NCI-H748 treated with DMSO at 0.1 percent for 48 hours (cell line): ENCODE measurements at regions not wholly inside any gene's neighbourhood (a gene's known extent, or its start where the extent isn't known, plus 50 kb on each side); places are given as distances from the start of the nearest gene placed in this dataset.

Source experiments
- DNase-seq: peaks from one replicate; lab custom pipeline; 2025; lab: John Stamatoyannopoulos, UW

- no peak for DNase-seq
Measured at GRCh38 chr17:14901376-14901775, 363.8 kb downstream of the PMP22 start.

- DNase-seq: no peak
Measured at GRCh38 chr17:14886200-14886739, 378.9 kb downstream of the PMP22 start.

- no peak for DNase-seq
Measured at GRCh38 chr17:14882131-14882530, 383.0 kb downstream of the PMP22 start.

- DNase-seq: no peak
Measured at GRCh38 chr17:14875557-14876412, 389.3 kb downstream of the PMP22 start.

GRCh38 chr17:14873996-14874395 lies 391.1 kb downstream of the PMP22 start:
- DNase-seq: no peak

- no peak for DNase-seq
Measured at GRCh38 chr17:14873540-14873939, 391.6 kb downstream of the PMP22 start.

- DNase-seq: no peak
Measured at GRCh38 chr17:14871921-14872320, 393.2 kb downstream of the PMP22 start.

GRCh38 chr17:14866266-14866665 lies 398.9 kb downstream of the PMP22 start:
- no peak for DNase-seq

- no peak for DNase-seq
Measured at GRCh38 chr17:14864127-14864526, 401.0 kb downstream of the PMP22 start.

- DNase-seq: no peak
Measured at GRCh38 chr17:14859542-14859941, 405.6 kb downstream of the PMP22 start.

GRCh38 chr17:14856176-14856575 lies 408.9 kb downstream of the PMP22 start:
- DNase-seq: no peak

GRCh38 chr17:14854691-14855090 lies 410.4 kb downstream of the PMP22 start:
- no peak for DNase-seq

GRCh38 chr17:14845591-14846281 lies 419.4 kb downstream of the PMP22 start:
- DNase-seq: no peak

GRCh38 chr17:14843086-14843795 lies 421.9 kb downstream of the PMP22 start:
- DNase-seq: no peak

- no peak for DNase-seq
Measured at GRCh38 chr17:14840616-14841231, 424.4 kb downstream of the PMP22 start.

- no peak for DNase-seq
Measured at GRCh38 chr17:14838567-14838966, 426.6 kb downstream of the PMP22 start.

GRCh38 chr17:14833201-14833785 lies 431.8 kb downstream of the PMP22 start:
- DNase-seq: no peak

GRCh38 chr17:14831491-14831890 lies 433.6 kb downstream of the PMP22 start:
- no peak for DNase-seq

- DNase-seq: no peak
Measured at GRCh38 chr17:14827396-14827919, 437.7 kb downstream of the PMP22 start.

- DNase-seq: no peak
Measured at GRCh38 chr17:14826358-14826757, 438.8 kb downstream of the PMP22 start.

GRCh38 chr17:14818469-14818868 lies 446.7 kb downstream of the PMP22 start:
- DNase-seq: no peak
